Ishikawa (cell line): ENCODE measurements at regions not wholly inside any gene's neighbourhood (a gene's known extent, or its start where the extent isn't known, plus 50 kb on each side); places are given as distances from the start of the nearest gene placed in this dataset.

Experiments used
- CEBPB ChIP-seq: IDR thresholded peaks from 2 replicates; pipeline ENCODE4 v1.6.1; 2012
- CREB1 ChIP-seq: IDR thresholded peaks from 2 replicates; pipeline ENCODE4 v1.6.1; 2012; ENCODE audit warnings: low read depth
- EGR1 ChIP-seq: IDR thresholded peaks from 2 replicates; pipeline ENCODE4 v1.6.1; 2012
- EP300 ChIP-seq: IDR thresholded peaks from 2 replicates; pipeline ENCODE4 v1.6.1; 2012; ENCODE audit warnings: borderline replicate concordance
- FOXM1 ChIP-seq: IDR thresholded peaks from 2 replicates; pipeline ENCODE4 v1.6.1; 2012; ENCODE audit warnings: low read depth, borderline replicate concordance
- MAX ChIP-seq: IDR thresholded peaks from 2 replicates; pipeline ENCODE4 v1.6.1; 2012
- NFIC ChIP-seq: IDR thresholded peaks from 2 replicates; pipeline ENCODE4 v1.6.1; 2012
- RAD21 ChIP-seq: IDR thresholded peaks from 2 replicates; pipeline ENCODE4 v1.6.1; 2012; ENCODE audit warnings: low read depth
- REST ChIP-seq: IDR thresholded peaks from 2 replicates; pipeline ENCODE4 v1.6.1; 2012; ENCODE audit warnings: low read depth, mild to moderate bottlenecking
- TAF1 ChIP-seq: IDR thresholded peaks from 2 replicates; pipeline ENCODE4 v1.6.1; 2012; ENCODE audit warnings: low read depth, mild to moderate bottlenecking
- TCF12 ChIP-seq: IDR thresholded peaks from 2 replicates; pipeline ENCODE4 v1.6.1; 2012; ENCODE audit warnings: low read depth
- TEAD4 ChIP-seq: IDR thresholded peaks from 2 replicates; pipeline ENCODE4 v1.6.1; 2012
- YY1 ChIP-seq: IDR thresholded peaks from 2 replicates; pipeline ENCODE4 v1.6.1; 2012; ENCODE audit warnings: low read depth

- TF ChIP-seq MAX (no peak), RAD21 (no peak), EGR1 (no peak), EP300 (no peak), TAF1 (no peak), NFIC (no peak), CREB1 (no peak), CEBPB (no peak), REST (no peak), YY1 (no peak), FOXM1 (no peak), TCF12 (no peak), TEAD4 (no peak)
Measured at GRCh38 chr6:40037271-40037670, 103.0 kb upstream of the MOCS1 start.
